LHCN-M2 (cell line): ENCODE measurements at regions not wholly inside any gene's neighbourhood (a gene's known extent, or its start where the extent isn't known, plus 50 kb on each side); places are given as distances from the start of the nearest gene placed in this dataset.

ENCODE experiments used
- DNase-seq: peaks from one replicate; pipeline ENCODE4 v3.0.0-alpha.2; 2012; ENCODE audit warnings: low read depth

- no peak for DNase-seq
Observed at GRCh38 chr3:30167541-30168011, 438.8 kb upstream of the TGFBR2 start.

- DNase-seq, result no peak
Observed at GRCh38 chr3:30169487-30169886, 436.9 kb upstream of the TGFBR2 start.

GRCh38 chr3:30170681-30171438, 435.5 kb upstream of the TGFBR2 start:
- DNase-seq, result no peak

- DNase-seq, result no peak
Observed at GRCh38 chr3:30174357-30174756, 432.0 kb upstream of the TGFBR2 start.

GRCh38 chr3:30180310-30181177, 425.9 kb upstream of the TGFBR2 start:
- DNase-seq, result peak; percentile 75

- DNase-seq, result no peak
Observed at GRCh38 chr3:30181178-30181465, 425.3 kb upstream of the TGFBR2 start.

- no peak for DNase-seq
Observed at GRCh38 chr3:30181581-30181980, 424.8 kb upstream of the TGFBR2 start.

- no peak for DNase-seq
Observed at GRCh38 chr3:30183421-30183820, 423.0 kb upstream of the TGFBR2 start.

GRCh38 chr3:30184091-30184810, 422.1 kb upstream of the TGFBR2 start:
- DNase-seq, result no peak

GRCh38 chr3:30185872-30186271, 420.5 kb upstream of the TGFBR2 start:
- no peak for DNase-seq

- DNase-seq, result no peak
Observed at GRCh38 chr3:30186741-30187219, 419.6 kb upstream of the TGFBR2 start.

- DNase-seq, result no peak
Observed at GRCh38 chr3:30187366-30187765, 419.0 kb upstream of the TGFBR2 start.

GRCh38 chr3:30188713-30189112, 417.7 kb upstream of the TGFBR2 start:
- peak; percentile 88 for DNase-seq

GRCh38 chr3:30189900-30190299, 416.5 kb upstream of the TGFBR2 start:
- no peak for DNase-seq

- no peak for DNase-seq
Observed at GRCh38 chr3:30193625-30194044, 412.8 kb upstream of the TGFBR2 start.

GRCh38 chr3:30195352-30195751, 411.0 kb upstream of the TGFBR2 start:
- DNase-seq, result no peak

GRCh38 chr3:30198162-30198561, 408.2 kb upstream of the TGFBR2 start:
- DNase-seq, result peak; percentile 19

GRCh38 chr3:30199096-30199759, 407.2 kb upstream of the TGFBR2 start:
- DNase-seq, result peak; percentile 75

- DNase-seq, result peak; percentile 84
Observed at GRCh38 chr3:30199855-30200254, 406.5 kb upstream of the TGFBR2 start.

- DNase-seq, result no peak
Observed at GRCh38 chr3:30201715-30202114, 404.7 kb upstream of the TGFBR2 start.

GRCh38 chr3:30203301-30203700, 403.1 kb upstream of the TGFBR2 start:
- DNase-seq, result peak; percentile 66
